A673 (cell line): ENCODE measurements at regions not wholly inside any gene's neighbourhood (a gene's known extent, or its start where the extent isn't known, plus 50 kb on each side); places are given as distances from the start of the nearest gene placed in this dataset.

ENCODE experiments used
- EZH2 ChIP-seq: fragments of 200-600 bp; sonication (generic); IDR thresholded peaks from 2 replicates; pipeline ENCODE4 v1.6.1; 2017; ENCODE audit warnings: borderline replicate concordance, low read depth, mild to moderate bottlenecking, mixed read lengths, antibody characterized with exemption, low read length; ENCODE audit not compliant: poor library complexity, severe bottlenecking
- TF ChIP-seq, protein P1 (sequence below): fragments of 300-800, 200-600 bp; sonication (generic); conservative IDR thresholded peaks from 2 replicates; pipeline ENCODE4 v1.5.1; 2017; ENCODE audit warnings: low read depth, mild to moderate bottlenecking, antibody characterized with exemption, low read length, moderate library complexity, mixed read lengths

DNA sequence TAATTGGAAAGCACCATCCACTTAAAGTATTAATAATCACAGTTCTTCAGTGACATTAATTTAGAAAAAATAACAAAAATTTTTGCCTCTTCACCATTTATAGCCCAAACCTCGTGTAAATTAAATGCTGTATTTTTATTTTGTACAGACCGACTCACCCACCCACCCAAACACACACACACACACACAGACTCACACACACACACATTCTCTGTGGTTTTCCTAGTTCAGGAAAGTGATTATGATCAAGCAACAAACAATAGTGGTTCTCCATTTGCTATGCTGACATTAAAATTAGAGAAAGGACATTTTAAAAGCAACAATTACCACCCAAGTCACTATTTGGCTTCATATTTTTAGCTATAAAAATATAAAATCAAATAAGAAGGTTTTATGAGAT is 112.5 kb upstream of the FLRT2 start:
- TF ChIP-seq, protein P1, sequence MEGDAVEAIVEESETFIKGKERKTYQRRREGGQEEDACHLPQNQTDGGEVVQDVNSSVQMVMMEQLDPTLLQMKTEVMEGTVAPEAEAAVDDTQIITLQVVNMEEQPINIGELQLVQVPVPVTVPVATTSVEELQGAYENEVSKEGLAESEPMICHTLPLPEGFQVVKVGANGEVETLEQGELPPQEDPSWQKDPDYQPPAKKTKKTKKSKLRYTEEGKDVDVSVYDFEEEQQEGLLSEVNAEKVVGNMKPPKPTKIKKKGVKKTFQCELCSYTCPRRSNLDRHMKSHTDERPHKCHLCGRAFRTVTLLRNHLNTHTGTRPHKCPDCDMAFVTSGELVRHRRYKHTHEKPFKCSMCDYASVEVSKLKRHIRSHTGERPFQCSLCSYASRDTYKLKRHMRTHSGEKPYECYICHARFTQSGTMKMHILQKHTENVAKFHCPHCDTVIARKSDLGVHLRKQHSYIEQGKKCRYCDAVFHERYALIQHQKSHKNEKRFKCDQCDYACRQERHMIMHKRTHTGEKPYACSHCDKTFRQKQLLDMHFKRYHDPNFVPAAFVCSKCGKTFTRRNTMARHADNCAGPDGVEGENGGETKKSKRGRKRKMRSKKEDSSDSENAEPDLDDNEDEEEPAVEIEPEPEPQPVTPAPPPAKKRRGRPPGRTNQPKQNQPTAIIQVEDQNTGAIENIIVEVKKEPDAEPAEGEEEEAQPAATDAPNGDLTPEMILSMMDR, result no peak
- no peak for TF ChIP-seq EZH2
